GM21717 (cell line): ENCODE measurements at regions not wholly inside any gene's neighbourhood (a gene's known extent, or its start where the extent isn't known, plus 50 kb on each side); places are given as distances from the start of the nearest gene placed in this dataset.

Experiments used
- ATAC-seq: cut with Tn5 transposase; IDR thresholded peaks from one replicate; pipeline ENCODE4 v1.9.1; 2021; ENCODE audit warnings: mild to moderate bottlenecking, moderate library complexity; ENCODE audit not compliant: unreplicated experiment

DNA sequence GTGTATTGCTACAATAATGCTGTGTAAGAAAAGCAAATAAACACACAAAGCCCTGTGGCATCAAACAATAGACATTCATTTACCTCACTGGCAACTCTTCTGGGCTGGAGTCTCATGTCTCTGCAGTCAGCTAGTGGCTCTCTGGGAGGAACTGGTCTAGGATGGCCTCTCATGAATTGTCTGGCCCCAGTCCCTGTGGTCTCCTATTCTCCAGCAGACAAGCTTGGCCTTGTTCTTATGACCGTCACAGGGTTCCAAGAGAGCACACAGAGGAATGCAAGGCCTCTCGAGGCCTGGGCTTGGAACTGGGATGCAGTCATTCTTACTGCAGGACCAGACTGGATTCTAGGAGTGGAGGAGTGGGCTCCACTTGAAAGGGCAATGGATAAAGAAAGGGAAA, 141.2 kb upstream of the NTM start:
- ATAC-seq, result no peak

DNA sequence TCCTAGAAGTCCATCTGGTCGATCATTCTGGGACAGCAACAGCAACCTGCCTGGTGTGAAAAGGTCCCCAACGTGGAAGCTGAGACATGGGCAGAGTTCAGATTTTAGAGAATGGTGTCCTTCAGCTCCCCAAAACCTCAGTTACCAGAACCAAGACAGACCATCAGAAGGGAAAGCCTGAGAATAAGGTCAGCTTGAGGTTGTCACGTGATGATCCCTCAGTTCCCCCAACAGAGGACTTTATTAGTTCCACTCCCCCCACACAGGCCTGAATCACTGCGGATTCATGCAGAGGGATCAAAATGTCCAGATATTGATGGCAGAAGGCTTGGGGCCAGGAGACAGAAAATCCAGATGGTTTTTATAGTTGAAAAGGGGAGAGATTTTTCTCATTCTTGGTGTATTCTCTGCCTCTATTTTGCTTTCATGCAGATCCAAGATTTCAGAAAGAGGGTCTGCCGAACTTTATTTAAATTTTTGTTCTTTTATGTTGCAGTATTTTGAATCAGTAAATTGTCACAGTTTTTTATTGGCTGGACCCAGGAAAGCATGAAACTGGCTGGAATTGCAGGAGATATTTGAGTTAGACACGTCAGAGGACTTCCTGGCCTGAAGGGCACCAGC, 139.0 kb upstream of the NTM start:
- ATAC-seq, result no peak

DNA sequence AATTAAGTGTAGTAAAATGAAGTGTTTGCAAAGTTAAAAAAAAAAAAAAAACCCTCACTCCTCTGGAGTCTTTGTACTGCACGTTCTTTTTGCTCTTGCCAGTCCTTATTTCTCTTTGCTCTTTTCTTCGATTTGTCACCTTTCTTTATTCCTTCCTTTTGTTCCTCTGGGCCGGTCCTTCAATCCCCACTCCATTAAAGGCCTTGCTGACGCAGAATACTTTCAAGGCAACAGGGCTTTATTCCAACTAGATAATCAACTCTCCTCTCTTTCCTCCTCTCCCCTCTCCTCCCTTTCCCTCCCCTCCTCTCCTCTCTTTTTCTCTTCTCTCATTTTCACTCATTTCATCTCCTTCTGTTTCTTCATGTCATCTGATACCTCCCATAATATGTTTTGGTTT, 138.2 kb upstream of the NTM start:
- no peak for ATAC-seq

DNA sequence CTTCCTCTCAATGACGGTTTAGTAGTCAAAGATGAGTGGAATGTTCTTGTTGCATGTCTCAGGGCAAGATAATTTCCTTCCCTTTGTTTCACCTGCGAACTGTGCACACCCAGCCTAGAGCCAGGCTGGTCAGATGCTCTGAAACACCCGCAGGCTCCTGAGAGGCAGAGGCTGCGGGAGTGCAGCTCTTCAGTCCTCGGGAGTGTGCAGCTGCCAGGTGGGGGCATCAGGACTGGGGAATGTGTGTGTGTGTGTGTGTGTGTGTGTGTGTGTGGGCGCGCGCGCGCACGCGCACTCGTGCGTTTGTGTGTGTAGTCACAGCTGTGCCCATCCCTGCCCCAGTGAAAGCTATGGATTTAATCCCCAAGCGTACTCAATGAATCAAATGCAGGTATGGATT, 136.2 kb upstream of the NTM start:
- no peak for ATAC-seq

DNA sequence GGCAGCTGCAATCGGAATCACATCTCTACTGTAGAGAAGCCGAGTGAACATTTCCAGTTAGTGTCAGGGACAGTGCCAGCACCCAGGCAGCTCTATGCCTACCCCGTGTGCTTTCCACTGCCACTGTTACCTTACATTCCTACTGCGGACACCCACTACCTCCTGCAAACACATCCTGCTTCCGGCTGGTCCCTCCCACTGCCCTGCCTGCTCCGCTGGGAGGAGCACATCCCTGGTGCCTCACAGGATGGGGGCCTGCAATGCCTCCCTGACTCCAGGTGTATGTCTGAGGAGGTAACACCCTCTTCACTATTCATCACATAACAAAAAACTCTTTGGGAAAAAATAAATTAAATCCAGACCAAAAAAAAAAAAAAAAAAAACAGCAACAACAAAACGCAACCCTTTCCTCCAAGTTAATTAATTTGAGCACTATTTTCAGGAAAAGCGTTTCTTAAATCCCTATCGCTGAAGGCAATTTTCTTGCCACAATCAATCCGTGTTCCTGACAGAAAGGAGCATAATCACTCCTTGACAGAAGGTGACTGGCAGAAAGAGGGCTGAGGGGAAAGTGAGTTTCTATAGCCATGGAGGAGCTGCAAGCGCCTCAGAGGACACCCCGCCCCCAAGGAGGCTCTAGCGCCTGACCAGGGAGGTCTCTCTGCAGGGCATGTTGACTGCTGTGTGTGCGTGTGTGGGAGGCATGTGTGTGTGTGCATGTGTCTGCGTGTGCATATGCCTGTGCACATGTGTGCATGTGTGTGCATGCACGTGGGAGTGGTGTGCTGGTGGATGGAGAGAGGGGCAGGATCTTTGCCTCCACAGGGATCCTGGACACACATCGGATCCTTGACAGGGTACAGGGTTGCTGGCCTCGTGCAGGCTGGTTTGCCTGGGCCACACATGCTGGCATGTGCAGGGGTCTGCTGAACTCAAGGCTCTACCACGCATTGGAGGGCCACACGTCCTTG, 134.8 kb upstream of the NTM start:
- no peak for ATAC-seq

DNA sequence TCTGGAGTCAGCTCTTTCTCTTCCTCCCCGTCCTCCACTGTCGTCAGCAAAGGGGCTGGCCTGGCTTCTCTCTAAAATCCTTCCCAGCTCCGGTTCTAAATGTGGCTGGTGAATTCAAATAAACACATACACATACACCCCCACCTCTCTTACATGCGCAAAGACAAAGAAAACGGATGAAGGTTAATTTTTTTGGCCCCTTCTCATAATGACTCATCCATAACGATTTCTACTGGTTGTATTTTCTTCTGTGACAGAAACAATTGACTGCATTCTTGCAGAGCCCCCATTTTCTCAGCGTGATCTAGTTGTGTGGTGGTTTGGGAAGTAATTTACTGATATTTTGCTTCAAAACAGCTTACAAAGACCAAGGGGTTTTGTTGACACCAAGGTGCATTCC, 130.0 kb upstream of the NTM start:
- ATAC-seq, result no peak

DNA sequence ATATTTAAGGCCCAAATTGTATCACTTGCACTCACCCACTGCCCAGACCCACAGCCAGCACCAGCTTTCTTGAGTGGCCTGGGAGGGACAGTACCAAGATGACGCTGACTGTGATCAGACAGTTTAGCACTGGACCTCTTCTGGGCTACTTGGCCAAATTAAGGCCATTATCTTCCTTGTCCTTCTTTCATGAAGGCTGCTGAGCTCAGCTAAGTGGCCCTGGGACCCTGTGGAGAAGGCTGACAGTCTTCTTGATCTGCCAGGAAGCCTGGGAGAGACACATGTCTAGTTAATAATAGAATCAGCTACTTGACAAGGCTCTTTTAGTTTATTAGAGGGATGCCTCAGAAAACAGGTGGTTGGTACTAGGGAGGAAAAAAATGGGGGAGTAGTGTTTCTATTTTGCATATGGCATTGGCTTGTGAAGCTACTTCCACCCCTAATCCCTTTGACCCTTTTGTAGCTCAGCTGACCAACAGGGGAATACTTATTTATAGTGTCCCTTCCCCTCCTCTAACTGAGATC, 127.9 kb upstream of the NTM start:
- no peak for ATAC-seq

DNA sequence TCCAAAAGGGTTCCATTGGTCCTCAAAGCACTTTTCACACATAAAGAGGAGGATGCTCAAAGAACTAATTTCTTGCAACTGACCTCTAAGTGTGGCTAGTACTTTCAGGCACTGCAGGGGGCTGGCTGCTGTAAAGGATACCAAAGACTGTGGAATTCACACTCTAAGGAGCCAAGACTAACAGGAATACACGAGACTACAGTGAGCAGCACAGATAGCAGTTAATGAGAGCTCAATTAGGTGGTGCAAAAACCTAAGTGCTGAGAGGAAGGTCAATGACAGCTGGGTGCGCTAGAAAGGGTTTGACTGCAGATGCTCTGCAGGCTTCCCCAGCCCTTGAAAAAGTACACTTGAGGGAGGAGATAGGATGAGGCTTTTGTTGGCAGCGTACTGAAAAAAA, 124.3 kb upstream of the NTM start:
- no peak for ATAC-seq

DNA sequence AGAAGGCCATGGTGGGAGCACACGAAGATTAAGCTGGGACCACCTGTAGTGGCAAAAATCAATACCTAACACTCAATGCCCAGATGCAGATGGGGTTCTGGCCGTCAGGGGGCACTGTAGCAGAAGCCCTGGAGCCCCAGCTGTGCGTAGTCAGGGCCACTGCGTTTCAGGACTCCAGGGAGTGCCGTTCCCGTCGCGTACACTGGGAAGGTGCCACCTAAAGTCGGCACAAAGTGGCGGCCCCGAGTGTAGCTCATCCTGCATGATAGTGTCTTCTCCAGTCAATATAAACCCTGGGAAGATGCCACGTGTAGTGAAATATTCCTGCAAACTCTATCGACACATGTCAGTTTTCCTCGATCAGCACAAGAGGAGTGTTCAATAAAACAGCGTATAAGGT, 123.8 kb upstream of the NTM start:
- ATAC-seq, result no peak

DNA sequence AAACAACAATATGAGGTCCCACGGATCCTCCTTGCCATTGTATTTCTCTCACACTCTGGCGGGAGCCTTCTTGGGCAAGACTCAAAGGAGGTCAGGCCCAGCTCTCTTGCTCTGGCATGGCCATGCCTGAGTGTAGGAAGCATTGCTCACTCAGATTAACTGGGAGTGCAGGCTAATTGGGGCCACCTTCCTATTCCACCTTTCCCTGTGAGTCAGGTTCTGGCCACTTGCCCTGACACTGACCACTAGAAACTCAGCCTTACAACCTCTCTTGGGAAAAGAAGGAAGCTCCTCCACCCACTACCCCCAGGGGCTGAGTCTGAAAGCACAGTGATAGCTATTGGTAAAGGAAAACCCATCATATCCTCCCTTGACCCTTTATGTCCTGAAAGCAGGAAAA, 121.8 kb upstream of the NTM start:
- no peak for ATAC-seq

DNA sequence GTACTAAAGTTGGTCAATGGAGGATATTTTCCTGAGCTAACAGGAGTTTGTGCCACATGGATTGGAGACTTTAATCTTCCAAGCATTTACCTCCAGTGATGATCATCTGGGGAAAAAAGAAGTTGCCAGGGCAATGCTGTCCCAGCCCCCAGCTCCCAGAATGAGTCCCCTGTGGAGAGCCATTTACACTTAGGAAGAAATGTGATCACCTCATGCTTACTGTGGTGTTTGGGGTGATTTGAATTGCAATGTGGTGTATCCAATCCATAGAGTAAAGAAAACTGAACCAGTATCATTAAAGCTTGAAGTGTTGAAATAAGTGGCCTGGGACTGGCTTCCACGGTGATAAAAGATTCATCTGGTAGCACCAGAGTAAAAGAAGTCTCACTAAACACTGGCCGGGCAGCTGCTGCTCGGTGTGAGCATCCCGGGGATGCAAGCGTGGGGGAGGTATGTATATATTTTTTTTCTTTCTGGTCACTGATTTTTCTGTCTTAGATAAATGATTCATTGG, 117.2 kb upstream of the NTM start:
- no peak for ATAC-seq

DNA sequence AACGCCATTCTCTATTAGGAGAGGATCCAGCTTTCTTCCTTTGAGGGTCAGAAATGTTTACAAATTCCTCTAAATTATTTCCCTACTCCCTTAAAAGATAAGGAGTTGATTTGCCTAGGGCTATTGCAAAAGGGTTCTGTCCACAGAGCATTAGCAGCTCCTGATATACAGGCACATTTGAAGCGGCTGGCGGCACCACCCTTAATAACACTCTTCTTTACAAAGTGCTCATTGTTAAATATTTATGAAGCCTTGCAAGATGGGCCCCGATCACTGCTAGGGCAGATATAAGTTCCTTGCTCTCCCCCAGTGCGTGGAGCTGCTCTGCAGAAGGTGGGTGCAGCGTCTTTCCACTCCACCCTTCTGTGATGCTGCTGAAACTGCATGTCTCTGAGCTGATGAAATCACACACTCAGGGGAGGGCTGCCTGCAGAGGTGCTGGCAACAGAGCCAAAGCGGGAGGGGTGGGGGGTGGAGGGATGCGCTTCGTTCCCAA, 116.7 kb upstream of the NTM start:
- ATAC-seq, result no peak

DNA sequence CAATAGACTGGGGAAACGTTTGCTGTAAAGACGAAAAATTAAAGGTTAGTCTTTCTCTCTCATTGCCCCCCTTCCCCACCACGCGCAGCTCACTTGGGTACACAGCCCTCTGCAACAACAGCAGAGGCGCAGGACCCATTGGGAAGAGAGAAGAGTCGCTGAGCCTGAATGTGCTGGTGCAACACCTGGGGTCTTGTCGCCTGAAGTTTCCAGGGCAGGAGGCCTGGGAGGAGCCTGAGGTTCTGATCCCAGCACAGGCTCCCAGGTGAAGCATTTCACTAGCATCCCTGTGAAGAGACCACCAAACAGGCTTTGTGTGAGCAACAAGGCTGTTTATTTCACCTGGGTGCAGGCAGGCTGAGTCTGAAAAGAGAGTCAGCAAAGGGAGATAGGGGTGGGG, 116.2 kb upstream of the NTM start:
- no peak for ATAC-seq

DNA sequence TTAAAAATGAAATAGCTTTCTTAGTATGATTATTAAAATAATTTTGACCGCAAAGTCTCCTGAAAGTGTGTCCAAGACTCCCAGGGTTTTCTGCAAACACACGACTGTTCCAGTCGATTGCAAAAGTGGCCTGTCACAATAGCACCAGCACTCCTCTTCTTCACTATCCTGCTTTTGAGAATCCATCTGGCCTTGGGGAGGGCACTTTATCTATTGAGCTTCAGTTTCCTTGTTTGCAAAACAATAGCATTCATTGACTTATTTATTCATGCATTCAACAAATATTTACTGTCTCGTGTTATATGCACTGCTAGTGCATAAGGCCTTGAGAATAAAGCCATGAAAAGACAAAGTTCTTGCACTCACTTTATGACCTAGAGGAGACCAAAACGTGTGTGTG, 96.2 kb upstream of the NTM start:
- no peak for ATAC-seq

DNA sequence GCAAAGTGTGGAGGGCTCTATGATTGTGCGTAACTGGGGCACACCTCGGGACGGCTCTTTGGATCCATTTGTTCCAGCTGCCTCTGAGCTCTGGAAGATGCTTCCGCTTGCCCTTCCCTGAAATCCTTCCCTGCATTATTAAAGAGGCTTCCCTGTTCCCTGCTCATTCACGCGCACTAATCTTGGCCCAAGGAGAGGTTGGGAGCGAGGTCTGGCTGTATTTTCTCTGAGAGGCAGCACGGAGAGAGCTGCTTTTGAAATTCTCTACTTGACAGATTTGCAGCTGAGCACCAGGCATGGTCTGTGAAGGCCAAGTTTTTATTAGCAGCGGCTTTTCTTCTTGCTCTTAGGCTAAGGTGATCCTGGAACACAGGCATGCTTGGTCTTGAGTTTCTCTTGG, 94.8 kb upstream of the NTM start:
- no peak for ATAC-seq

DNA sequence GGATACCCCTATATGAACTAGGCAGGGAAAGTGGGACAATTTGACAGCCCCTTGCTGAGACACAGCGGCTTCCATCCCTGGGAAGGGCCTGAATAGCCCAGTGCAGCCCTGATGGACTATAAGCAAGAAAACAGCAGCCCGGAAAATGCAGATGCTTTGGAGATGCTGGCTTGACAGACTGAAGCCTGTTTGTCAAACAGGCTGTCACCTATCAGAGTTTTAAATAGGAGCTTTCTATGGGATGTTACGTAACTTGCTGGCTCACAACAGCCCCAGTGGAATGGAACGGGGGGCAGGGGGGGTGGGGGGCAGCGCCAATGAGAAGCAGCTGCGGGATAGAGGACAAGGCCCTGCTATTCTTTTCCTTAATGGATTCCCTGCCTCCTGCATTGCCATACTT, 91.9 kb upstream of the NTM start:
- no peak for ATAC-seq

DNA sequence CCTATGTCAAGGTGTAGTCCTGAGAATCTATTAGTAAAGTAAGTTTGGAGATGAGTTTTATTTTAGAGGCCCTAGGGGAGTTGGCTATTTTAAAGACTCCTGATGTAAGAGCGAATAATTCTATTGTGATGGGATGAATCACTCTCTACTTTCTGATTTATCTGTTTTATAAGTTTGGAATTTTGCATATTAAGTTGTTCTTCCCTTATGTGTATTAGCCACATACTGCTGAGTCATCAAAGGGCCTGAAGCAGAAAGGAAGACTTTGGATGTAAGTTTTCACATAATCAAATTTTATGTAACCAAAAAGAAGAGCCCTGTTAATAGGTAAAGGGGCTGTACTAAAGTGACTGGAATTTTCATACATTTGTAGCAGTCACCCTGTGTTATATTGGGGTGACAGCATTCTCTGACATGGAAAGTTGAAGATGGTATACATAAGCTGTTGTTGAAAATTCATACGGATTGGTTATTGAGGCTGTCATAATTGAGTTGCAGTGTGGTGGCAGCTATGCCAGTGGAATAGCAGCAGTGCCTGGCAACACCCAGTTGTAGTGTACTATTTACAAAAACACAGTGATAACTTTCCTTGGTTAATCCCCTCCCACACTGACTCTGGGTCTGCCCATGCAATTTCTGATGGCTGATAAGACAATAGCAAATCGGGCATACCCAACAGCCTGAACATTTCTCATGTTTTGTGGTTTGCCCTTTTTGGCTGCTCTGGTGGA, 90.6 kb upstream of the NTM start:
- ATAC-seq, result no peak

DNA sequence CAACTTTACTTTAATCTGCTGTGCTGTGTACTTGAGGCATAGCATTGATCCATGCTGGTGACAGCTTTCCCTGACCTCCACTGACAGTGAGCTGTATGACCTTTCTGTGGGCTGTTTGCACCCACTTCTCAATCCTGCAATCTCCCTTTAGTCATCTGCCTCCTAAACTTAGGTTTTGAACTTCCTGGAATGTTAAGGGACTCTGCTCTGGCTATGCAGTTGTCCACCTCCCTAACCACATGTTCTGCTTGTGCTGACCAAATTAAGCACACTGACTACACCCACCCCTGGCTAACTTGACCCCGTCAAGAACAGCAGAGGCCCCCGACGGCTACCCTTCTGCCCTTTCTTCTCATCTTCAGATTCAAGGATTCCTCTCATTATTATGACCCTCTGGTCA, 89.1 kb upstream of the NTM start:
- ATAC-seq, result no peak

DNA sequence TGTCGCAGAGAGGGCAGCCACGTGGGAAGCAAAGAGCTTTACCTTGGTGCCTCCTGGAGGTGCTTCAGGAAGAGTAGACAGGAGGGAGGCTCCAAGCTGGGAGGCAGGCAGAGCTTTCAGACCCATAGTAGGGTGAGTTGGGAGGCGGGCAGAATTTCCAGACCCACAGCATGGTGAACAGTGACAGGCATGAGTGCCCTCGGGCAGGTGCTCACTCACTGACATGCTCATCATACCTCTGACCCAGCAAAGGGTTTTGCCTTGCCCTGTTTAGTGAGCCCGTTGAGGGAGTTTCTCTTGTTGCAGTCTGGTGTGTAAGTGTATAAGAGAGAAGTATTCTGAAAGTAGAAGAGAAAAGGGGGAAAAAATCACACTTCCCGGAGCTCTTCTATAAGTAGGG, 86.4 kb upstream of the NTM start:
- no peak for ATAC-seq

DNA sequence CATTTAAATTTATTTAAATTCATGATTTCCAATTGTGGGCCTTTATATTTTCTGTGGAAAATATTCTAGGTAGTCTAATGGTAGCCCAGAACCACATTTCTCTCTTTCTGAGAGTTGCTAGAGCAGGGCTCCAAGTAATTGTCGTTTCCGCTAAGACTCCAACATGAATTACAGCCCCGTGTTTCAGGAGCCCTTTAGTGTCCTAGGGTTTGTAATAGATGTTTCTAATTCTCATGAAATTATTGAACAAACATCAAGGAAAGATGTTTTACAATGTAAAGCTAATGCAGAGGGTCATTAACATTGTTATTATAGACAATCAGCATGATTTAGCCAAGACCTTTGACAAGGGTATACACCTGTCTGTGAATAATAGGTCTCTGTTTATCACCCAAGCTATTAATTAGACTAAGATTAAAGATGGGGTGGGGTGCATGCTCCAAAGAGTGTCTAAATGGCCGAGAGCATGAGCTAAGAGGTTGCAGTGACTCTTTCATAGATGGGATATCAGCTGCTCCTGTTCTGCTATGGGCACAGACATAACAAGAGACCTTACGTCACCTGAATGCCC, 81.8 kb upstream of the NTM start:
- ATAC-seq, result no peak

DNA sequence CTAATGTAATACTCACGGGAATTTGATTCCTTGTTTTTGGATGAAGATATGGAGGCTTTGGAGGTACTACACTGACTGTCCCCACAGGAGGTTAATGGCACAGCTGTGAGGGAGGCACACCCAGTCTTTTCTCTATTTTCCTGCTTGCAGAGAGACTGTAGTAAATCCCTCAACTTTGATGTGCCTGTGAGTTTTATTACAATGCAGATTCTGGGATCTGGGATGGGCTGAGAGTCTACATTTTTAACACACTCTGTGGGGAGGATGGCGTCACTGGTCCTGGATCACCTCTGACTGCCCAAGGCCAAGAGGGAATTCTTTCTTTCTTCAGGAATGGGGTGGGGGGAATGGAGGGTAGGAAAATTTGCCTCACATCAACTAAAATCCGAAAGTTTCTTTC, 80.2 kb upstream of the NTM start:
- no peak for ATAC-seq
